ENCODE measurements at regions not wholly inside any gene's neighbourhood (a gene's known extent, or its start where the extent isn't known, plus 50 kb on each side); places are given as distances from the start of the nearest gene placed in this dataset.

DNA sequence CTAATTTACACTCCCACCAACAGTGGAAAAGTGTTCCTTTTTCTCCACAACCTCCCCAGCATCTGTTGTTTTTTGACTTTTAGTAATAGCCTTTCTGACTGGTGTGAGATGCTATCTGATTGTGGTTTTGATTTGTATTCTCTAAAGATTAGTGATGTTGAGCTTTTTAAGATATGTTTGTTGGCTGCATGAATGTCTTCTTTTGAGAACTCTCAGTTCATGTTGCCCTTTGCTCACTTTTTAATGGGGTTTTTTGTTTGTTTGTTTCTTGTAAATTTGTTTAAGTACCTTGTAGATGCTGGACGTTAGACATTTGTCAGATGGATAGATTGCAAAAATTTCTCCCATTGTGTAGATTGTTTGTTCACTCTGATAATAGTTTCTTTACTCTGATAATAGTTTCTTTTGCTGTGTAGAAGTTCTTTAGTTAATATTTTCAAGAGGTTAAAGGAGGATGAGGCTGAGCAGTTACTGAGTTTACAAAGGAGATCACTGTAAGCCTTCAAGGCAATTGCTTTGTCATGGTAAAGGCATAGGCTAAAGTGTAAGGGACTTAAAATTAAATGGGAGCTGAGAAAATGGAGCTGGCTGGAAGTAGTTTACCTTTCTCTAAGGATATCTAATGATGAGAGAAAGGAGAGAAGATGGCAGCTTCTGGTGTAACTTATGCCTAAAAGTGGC, 323.4 kb downstream of the PCDH7 start:
- TF ChIP-seq POLR2A (IDR thresholded peaks at IDR 0.05) = no peak
- TF ChIP-seq, protein P1, sequence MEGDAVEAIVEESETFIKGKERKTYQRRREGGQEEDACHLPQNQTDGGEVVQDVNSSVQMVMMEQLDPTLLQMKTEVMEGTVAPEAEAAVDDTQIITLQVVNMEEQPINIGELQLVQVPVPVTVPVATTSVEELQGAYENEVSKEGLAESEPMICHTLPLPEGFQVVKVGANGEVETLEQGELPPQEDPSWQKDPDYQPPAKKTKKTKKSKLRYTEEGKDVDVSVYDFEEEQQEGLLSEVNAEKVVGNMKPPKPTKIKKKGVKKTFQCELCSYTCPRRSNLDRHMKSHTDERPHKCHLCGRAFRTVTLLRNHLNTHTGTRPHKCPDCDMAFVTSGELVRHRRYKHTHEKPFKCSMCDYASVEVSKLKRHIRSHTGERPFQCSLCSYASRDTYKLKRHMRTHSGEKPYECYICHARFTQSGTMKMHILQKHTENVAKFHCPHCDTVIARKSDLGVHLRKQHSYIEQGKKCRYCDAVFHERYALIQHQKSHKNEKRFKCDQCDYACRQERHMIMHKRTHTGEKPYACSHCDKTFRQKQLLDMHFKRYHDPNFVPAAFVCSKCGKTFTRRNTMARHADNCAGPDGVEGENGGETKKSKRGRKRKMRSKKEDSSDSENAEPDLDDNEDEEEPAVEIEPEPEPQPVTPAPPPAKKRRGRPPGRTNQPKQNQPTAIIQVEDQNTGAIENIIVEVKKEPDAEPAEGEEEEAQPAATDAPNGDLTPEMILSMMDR (IDR thresholded peaks at IDR 0.05) = no peak
- TF ChIP-seq EP300 (IDR thresholded peaks at IDR 0.05) = no peak
